ENCODE measurements at regions not wholly inside any gene's neighbourhood (a gene's known extent, or its start where the extent isn't known, plus 50 kb on each side); places are given as distances from the start of the nearest gene placed in this dataset.
"Not testable (repeated sequence)": the region's sequence is repeated elsewhere in the genome, so short reads cannot be mapped to it uniquely, and the experiment has no call there.

GRCh38 chr6:112941613-112942012 lies 594.5 kb downstream of the RFPL4B start:
- no peak for DNase-seq

- no peak for DNase-seq
These were observed 598.9 kb downstream of the RFPL4B start for GRCh38 chr6:112946051-112946450.

- no peak for DNase-seq
These were observed 600.4 kb downstream of the RFPL4B start for GRCh38 chr6:112947507-112947906.

- no peak for DNase-seq
These were observed 604.7 kb downstream of the RFPL4B start for GRCh38 chr6:112951829-112952228.

GRCh38 chr6:112955743-112956142 lies 608.6 kb downstream of the RFPL4B start:
- not testable (repeated sequence) for DNase-seq

- DNase-seq: peak in 1 of 2 donors; percentile 48
These were observed 609.8 kb downstream of the RFPL4B start for GRCh38 chr6:112956696-112957535.

- DNase-seq: no peak
These were observed 610.4 kb downstream of the RFPL4B start for GRCh38 chr6:112957536-112957916.

GRCh38 chr6:112960130-112960529 lies 613.0 kb downstream of the RFPL4B start:
- not testable (repeated sequence) for DNase-seq

- DNase-seq: no peak
These were observed 620.8 kb downstream of the RFPL4B start for GRCh38 chr6:112967974-112968373.

- no peak for DNase-seq
These were observed 624.5 kb downstream of the RFPL4B start for GRCh38 chr6:112971651-112972050.

GRCh38 chr6:112974931-112975330 lies 627.8 kb downstream of the RFPL4B start:
- DNase-seq: not testable (repeated sequence)

- not testable (repeated sequence) for DNase-seq
These were observed 629.4 kb downstream of the RFPL4B start for GRCh38 chr6:112976579-112976978.

GRCh38 chr6:112979830-112980229 lies 632.7 kb downstream of the RFPL4B start:
- DNase-seq: no peak

GRCh38 chr6:112980676-112981075 lies 633.5 kb downstream of the RFPL4B start:
- DNase-seq: no peak

GRCh38 chr6:112983713-112984261 lies 636.7 kb downstream of the RFPL4B start:
- no peak for DNase-seq

GRCh38 chr6:112984899-112985298 lies 637.8 kb downstream of the RFPL4B start:
- DNase-seq: no peak

GRCh38 chr6:112986321-112986720 lies 639.2 kb downstream of the RFPL4B start:
- no peak for DNase-seq

- DNase-seq: no peak
These were observed 641.6 kb downstream of the RFPL4B start for GRCh38 chr6:112988748-112989147.

GRCh38 chr6:112990971-112991370 lies 643.8 kb downstream of the RFPL4B start:
- DNase-seq: no peak

- DNase-seq: no peak
These were observed 644.8 kb downstream of the RFPL4B start for GRCh38 chr6:112991912-112992311.

- no peak for DNase-seq
These were observed 650.4 kb downstream of the RFPL4B start for GRCh38 chr6:112997421-112998085.

GRCh38 chr6:113004054-113004453 lies 656.9 kb downstream of the RFPL4B start:
- DNase-seq: no peak

- DNase-seq: no peak
These were observed 657.5 kb downstream of the RFPL4B start for GRCh38 chr6:113004470-113005270.
